IMR-90 (cell line): ENCODE measurements at regions not wholly inside any gene's neighbourhood (a gene's known extent, or its start where the extent isn't known, plus 50 kb on each side); places are given as distances from the start of the nearest gene placed in this dataset.

Source experiments
- ATAC-seq: fragments of 200-7000 bp; cut with Tn5 transposase; 2 replicates; pipeline ENCODE4 v1.9.1; 2020; ENCODE audit warnings: low read depth, mild to moderate bottlenecking, moderate library complexity
- BruUV-seq: library from RNA; stranded (reverse); fragments of 400-500 nt; replicated peaks from 2 replicates; lab custom pipeline; 2021; lab: Mats Ljungman, UMichigan
- CTCF ChIA-PET: fragments of 300-600 bp; formaldehyde crosslinking; extraction: SDS; loops from one replicate; lab custom pipeline; 2021; ENCODE audit warnings: antibody characterized with exemption; lab: Yijun Ruan, JAX
- POLR2A ChIA-PET: fragments of 300-600 bp; sonication (Branson Sonifier 250); formaldehyde crosslinking; loops from one replicate; lab custom pipeline; 2022; ENCODE audit warnings: antibody characterized with exemption; ENCODE audit not compliant: unreplicated experiment; lab: Charles Lee
- DNase-seq: peaks from one replicate; pipeline ENCODE4 v3.0.0; 2013
- H2AFZ ChIP-seq: replicated peaks from 2 replicates; pipeline ENCODE3; 2013; ENCODE audit warnings: low read length, mild to moderate bottlenecking; ENCODE audit not compliant: poor library complexity
- H2AK5ac ChIP-seq: 2 replicates; pipeline ENCODE4 v1.6.1; 2013; ENCODE audit warnings: low read depth, low read length, inconsistent platforms
- H2AK9ac ChIP-seq: replicated peaks from 2 replicates; pipeline ENCODE3; 2013; ENCODE audit warnings: mild to moderate bottlenecking, low read depth, low read length, moderate library complexity; ENCODE audit not compliant: poor library complexity
- H2BK120ac ChIP-seq: 2 replicates; pipeline ENCODE4 v1.6.1; 2013; ENCODE audit warnings: low read depth, low read length, inconsistent platforms
- H2BK15ac ChIP-seq: 3 replicates; pipeline ENCODE4 v1.6.1; 2013; ENCODE audit warnings: low read depth, low read length, inconsistent platforms
- H2BK20ac ChIP-seq: 2 replicates; pipeline ENCODE4 v1.6.1; 2013; ENCODE audit warnings: low read depth, mild to moderate bottlenecking, inconsistent platforms, low read length, moderate library complexity
- H2BK5ac ChIP-seq: 2 replicates; pipeline ENCODE4 v1.6.1; 2013; ENCODE audit warnings: mild to moderate bottlenecking, low read depth, low read length, inconsistent platforms; ENCODE audit not compliant: poor library complexity, severe bottlenecking
- H3K14ac ChIP-seq: replicated peaks from 2 replicates; pipeline ENCODE4 v1.6.1; 2013; ENCODE audit warnings: low read depth, low read length, inconsistent platforms
- H3K18ac ChIP-seq: 2 replicates; pipeline ENCODE4 v1.6.1; 2013; ENCODE audit warnings: low read depth, low read length, control low read depth
- H3K23ac ChIP-seq: 2 replicates; pipeline ENCODE4 v1.6.1; 2013; ENCODE audit warnings: low read depth, low read length, inconsistent platforms
- H3K27ac ChIP-seq: 2 replicates; pipeline ENCODE4 v1.5.1; 2013; ENCODE audit warnings: mild to moderate bottlenecking, control low read depth, low read length; ENCODE audit not compliant: insufficient read depth
- H3K27me3 ChIP-seq: 2 replicates; pipeline ENCODE4 v1.6.1; 2013; ENCODE audit warnings: low read length; ENCODE audit not compliant: control insufficient read depth, insufficient read depth
- H3K36me3 ChIP-seq: 2 replicates; pipeline ENCODE4 v1.6.1; 2013; ENCODE audit warnings: low read length, mixed read lengths; ENCODE audit not compliant: control insufficient read depth, insufficient read depth
- H3K4ac ChIP-seq: 2 replicates; pipeline ENCODE4 v1.6.1; 2013; ENCODE audit warnings: low read depth, low read length, inconsistent platforms
- H3K4me1 ChIP-seq: 2 replicates; pipeline ENCODE4 v1.6.1; 2013; ENCODE audit warnings: low read length, mixed read lengths; ENCODE audit not compliant: control insufficient read depth, insufficient read depth
- H3K4me2 ChIP-seq: 2 replicates; pipeline ENCODE4 v1.6.1; 2013; ENCODE audit warnings: low read depth, mild to moderate bottlenecking, control low read depth, low read length, moderate library complexity
- H3K4me3 ChIP-seq: 2 replicates; pipeline ENCODE4 v1.5.1; 2013; ENCODE audit warnings: low read depth, mild to moderate bottlenecking, control low read depth, low read length, moderate library complexity; ENCODE audit not compliant: insufficient read depth
- H3K56ac ChIP-seq: 2 replicates; pipeline ENCODE4 v1.6.1; 2013; ENCODE audit warnings: low read length, inconsistent platforms; ENCODE audit not compliant: insufficient read depth; ENCODE audit errors: extremely low read depth
- H3K79me1 ChIP-seq, 2 experiments: 2 replicates each; pipeline ENCODE4 v1.6.1; 2013; ENCODE audit warnings: low read length in 2 of 2, inconsistent platforms in 1 of 2, low read depth in 1 of 2
- H3K9ac ChIP-seq: 2 replicates; pipeline ENCODE4 v1.6.1; 2013; ENCODE audit warnings: low read depth, low read length, control low read depth
- H3K9me1 ChIP-seq: 2 replicates; pipeline ENCODE4 v1.6.1; 2013; ENCODE audit warnings: low read length, inconsistent platforms; ENCODE audit not compliant: insufficient read depth
- H3K9me3 ChIP-seq: 2 replicates; pipeline ENCODE4 v1.6.1; 2013; ENCODE audit warnings: low read length; ENCODE audit not compliant: control insufficient read depth, insufficient read depth
- H4K20me1 ChIP-seq: 2 replicates; pipeline ENCODE4 v1.6.1; 2013; ENCODE audit warnings: low read length, inconsistent platforms; ENCODE audit not compliant: insufficient read depth
- H4K5ac ChIP-seq: 2 replicates; pipeline ENCODE4 v1.6.1; 2013; ENCODE audit warnings: mild to moderate bottlenecking, low read depth, low read length, control low read depth
- H4K8ac ChIP-seq, 2 experiments: 2 replicates each; pipeline ENCODE4 v1.6.1; 2013; ENCODE audit warnings: low read depth in 2 of 2, low read length in 2 of 2, control low read depth in 1 of 2, inconsistent platforms in 1 of 2
- H4K91ac ChIP-seq: 2 replicates; pipeline ENCODE4 v1.6.1; 2013; ENCODE audit warnings: low read depth, low read length, inconsistent platforms; ENCODE audit not compliant: insufficient read depth
- BHLHE40 ChIP-seq: fragments of 150-350 bp; IDR thresholded peaks from 2 replicates; pipeline ENCODE4 v1.6.1; 2016; ENCODE audit warnings: mild to moderate bottlenecking, low read depth, low read length
- CEBPB ChIP-seq: IDR thresholded peaks from 2 replicates; pipeline ENCODE4 v1.6.1; 2012; ENCODE audit warnings: low read depth, low read length, improper control_type of control experiment
- CHD1 ChIP-seq: IDR thresholded peaks from 2 replicates; pipeline ENCODE4 v1.6.1; 2012; ENCODE audit warnings: low read depth, low read length, improper control_type of control experiment
- CTCF ChIP-seq: conservative IDR thresholded peaks from 2 replicates; pipeline ENCODE4 v1.5.1; 2012; ENCODE audit warnings: mild to moderate bottlenecking, low read depth, low read length, improper control_type of control experiment
- ELK1 ChIP-seq: fragments of 150-350 bp; IDR thresholded peaks from 2 replicates; pipeline ENCODE4 v1.6.1; 2016; ENCODE audit warnings: low read depth, mild to moderate bottlenecking, low read length, moderate library complexity, borderline replicate concordance
- FOS ChIP-seq: fragments of 150-350 bp; IDR thresholded peaks from 2 replicates; pipeline ENCODE4 v1.6.1; 2016; ENCODE audit warnings: low read depth, low read length
- MAFK ChIP-seq: IDR thresholded peaks from 2 replicates; pipeline ENCODE4 v1.6.1; 2012; ENCODE audit warnings: low read depth, low read length, improper control_type of control experiment
- MAZ ChIP-seq: IDR thresholded peaks from 2 replicates; pipeline ENCODE4 v1.6.1; 2012; ENCODE audit warnings: low read depth, mild to moderate bottlenecking, low read length, improper control_type of control experiment, moderate library complexity, borderline replicate concordance
- MXI1 ChIP-seq: IDR thresholded peaks from 2 replicates; pipeline ENCODE4 v1.6.1; 2012; ENCODE audit warnings: low read depth, mild to moderate bottlenecking, low read length, moderate library complexity, borderline replicate concordance
- NFE2L2 ChIP-seq: fragments of 150-350 bp; IDR thresholded peaks from 2 replicates; pipeline ENCODE4 v1.6.1; 2016; ENCODE audit warnings: low read depth, mild to moderate bottlenecking, low read length
- POLR2A ChIP-seq: IDR thresholded peaks from 2 replicates; pipeline ENCODE4 v1.6.1; 2012; ENCODE audit warnings: mild to moderate bottlenecking, low read depth, low read length
- RAD21 ChIP-seq: IDR thresholded peaks from 2 replicates; pipeline ENCODE4 v1.6.1; 2012; ENCODE audit warnings: low read length, improper control_type of control experiment
- RCOR1 ChIP-seq: IDR thresholded peaks from 2 replicates; pipeline ENCODE4 v1.6.1; 2012; ENCODE audit warnings: mild to moderate bottlenecking, low read length, improper control_type of control experiment; ENCODE audit not compliant: insufficient replicate concordance
- RFX5 ChIP-seq: IDR thresholded peaks from 2 replicates; pipeline ENCODE4 v1.8.0; 2012; ENCODE audit warnings: low read depth, mild to moderate bottlenecking, low read length, moderate library complexity
- SMC3 ChIP-seq: fragments of 150-350 bp; IDR thresholded peaks from 2 replicates; pipeline ENCODE4 v1.6.1; 2016; ENCODE audit warnings: low read depth, mild to moderate bottlenecking, antibody characterized with exemption, low read length, moderate library complexity
- USF2 ChIP-seq: fragments of 150-350 bp; IDR thresholded peaks from 2 replicates; pipeline ENCODE4 v1.6.1; 2017; ENCODE audit warnings: mild to moderate bottlenecking, antibody characterized with exemption, low read length, low read depth
- WGBS, 2 experiments: methylation state at CpG; one replicate each; pipeline versions ENCODE4 v1.1.5 to v1.1.7; 2013; ENCODE audit warnings: missing lambda C conversion rate in 2 of 2; ENCODE audit not compliant: insufficient read length in 1 of 2; ENCODE audit errors: extremely low coverage in 2 of 2; 5-methylcytosine and 5-hydroxymethylcytosine counted together
- dilution Hi-C: fragments of 300-500 bp; cut with HindIII; formaldehyde crosslinking; loops from one replicate; pipeline ENCODE4 v1.14.3; 2018; ENCODE audit warnings: low sequenced_read_pairs; ENCODE audit not compliant: unreplicated experiment
- in situ Hi-C: fragments of 300-500 bp; cut with MboI; formaldehyde crosslinking; loops from 3 replicates; pipeline ENCODE4 v1.14.3; 2019; ENCODE audit warnings: low sequenced_read_pairs, inconsistent platforms, mixed read lengths
- intact Hi-C: fragments of 100-400 bp; cut with micrococcal nuclease; formaldehyde crosslinking; loops from 2 replicates; pipeline ENCODE4 v1.10.0; 2022

GRCh38 chr1:81179242-81179641 is 621.5 kb upstream of the ADGRL2 start:
- CTCF ChIA-PET, result no interaction called here
- H3K9ac ChIP-seq, result no peak overlapping the region
- H3K27ac ChIP-seq, result peak overlapping the region; percentile 87; the same call in 1 of the 2 replicates
- H3K4me2 ChIP-seq, result no peak overlapping the region
- H3K4me1 ChIP-seq, result peaks cover 5% of the 10 kb centered on the region
- H2AK9ac ChIP-seq, result no peak overlapping the region
- H3K9me3 ChIP-seq, result peaks cover 7% of the 10 kb centered on the region
- no peak overlapping the region; a peak in 1 of 4 replicates for H4K8ac ChIP-seq
- H4K91ac ChIP-seq, result no peak overlapping the region
- H3K36me3 ChIP-seq, result no peaks in the 10 kb centered on the region
- no peak overlapping the region for H3K4me3 ChIP-seq
- no peak overlapping the region for H2AFZ ChIP-seq
- no peak overlapping the region for H3K14ac ChIP-seq
- in situ Hi-C loops (no loop called here), dilution Hi-C loops (no loop called here), intact Hi-C loops (loop anchor here (2.0 kb wide), 1 partner anchor 20 kb away; no protein-coding TSS in a partner anchor)
- no peaks in the 10 kb centered on the region for H3K79me1 ChIP-seq
- POLR2A ChIA-PET, result no interaction called here
- H3K4ac ChIP-seq, result no peak overlapping the region
- no peaks in the 10 kb centered on the region for H3K27me3 ChIP-seq
- peak; percentile 98 for ATAC-seq
- H2BK5ac ChIP-seq, result peak overlapping the region; percentile 95
- H2AK5ac ChIP-seq, result no peak overlapping the region
- no peak overlapping the region; the same call in 2 of the 3 replicates for H2BK15ac ChIP-seq
- H4K5ac ChIP-seq, result no peak overlapping the region
- H3K56ac ChIP-seq, result no peak overlapping the region
- H3K9me1 ChIP-seq, result peaks cover 12% of the 10 kb centered on the region
- no peak overlapping the region; the same call in 1 of the 2 replicates for H2BK20ac ChIP-seq
- no peak overlapping the region for H3K23ac ChIP-seq
- peak; percentile 99 for DNase-seq
- no CpG with 5 or more reads among the region's 1 CpG for WGBS, 2 experiments
- peak overlapping the region; percentile 98; the same call in 1 of the 2 replicates for H2BK120ac ChIP-seq
- no TSS peak for BruUV-seq
- no peak for TF ChIP-seq CTCF
- no peak for TF ChIP-seq SMC3
- no peak for TF ChIP-seq MXI1
- TF ChIP-seq RAD21, result peak; percentile 11; the same call in 1 of the 2 replicates
- peak; percentile 86 for TF ChIP-seq BHLHE40
- peak; percentile 94 for TF ChIP-seq RCOR1
- TF ChIP-seq CEBPB, result peak; percentile 86
- TF ChIP-seq NFE2L2, result no peak; the same call in 1 of the 2 replicates
- no peak for TF ChIP-seq ELK1
- no peak for TF ChIP-seq POLR2A
- no peak for TF ChIP-seq USF2
- peak; percentile 90 for TF ChIP-seq FOS
- no peak for TF ChIP-seq MAFK
- TF ChIP-seq RFX5, result no peak
- no peak for TF ChIP-seq CHD1
- no peak; the same call in 1 of the 2 replicates for TF ChIP-seq MAZ
- H4K20me1 ChIP-seq, result no peaks in the 10 kb centered on the region
- H3K18ac ChIP-seq, result no peak overlapping the region
